Fibroblast of skin of back (primary cell): ENCODE measurements at regions not wholly inside any gene's neighbourhood (a gene's known extent, or its start where the extent isn't known, plus 50 kb on each side); places are given as distances from the start of the nearest gene placed in this dataset.

ENCODE experiments used
- DNase-seq: peaks from one replicate; pipeline ENCODE4 v3.0.0-alpha.2; 2013

DNA sequence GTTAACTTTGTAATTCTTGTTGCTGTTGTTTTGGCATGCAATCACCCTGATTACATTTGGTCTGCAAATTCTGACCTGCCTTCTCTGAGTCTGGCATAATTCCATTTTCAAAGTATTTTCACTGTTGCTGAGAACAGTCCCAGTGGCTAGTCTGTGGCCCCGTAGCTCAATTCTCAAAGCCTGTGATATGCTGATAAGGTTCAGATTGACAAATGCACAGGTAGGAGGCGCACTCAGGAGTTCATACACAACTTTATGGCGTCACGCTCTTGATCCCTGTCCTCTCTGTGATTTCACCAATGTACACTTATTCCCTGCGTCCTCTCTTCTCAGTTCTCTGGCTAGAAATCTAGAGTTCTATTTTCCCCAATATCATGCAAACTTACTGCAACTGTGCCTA is 376.6 kb upstream of the SLCO3A1 start:
- DNase-seq, result no peak

GRCh38 chr15:91478717-91479191 is 374.8 kb upstream of the SLCO3A1 start:
- no peak for DNase-seq

DNA sequence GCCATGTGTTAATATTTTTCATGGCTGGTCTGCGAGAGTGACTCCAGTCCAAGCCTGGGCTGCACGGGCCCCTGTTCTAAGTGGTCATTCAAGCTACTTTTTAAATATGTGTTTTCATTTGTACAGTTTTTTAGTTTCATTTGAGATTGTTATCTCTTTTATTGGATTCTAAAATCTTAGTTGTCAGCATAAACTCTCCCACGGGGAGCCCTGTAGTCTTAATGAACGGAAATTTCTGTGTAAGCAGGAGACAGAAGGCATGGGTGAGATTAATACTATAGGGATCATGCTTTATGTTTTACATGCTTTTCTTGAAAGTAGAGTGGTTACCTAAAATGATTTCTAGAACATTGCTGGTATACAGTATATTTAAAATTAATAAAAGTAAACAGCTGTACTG is 373.1 kb upstream of the SLCO3A1 start:
- no peak for DNase-seq

DNA sequence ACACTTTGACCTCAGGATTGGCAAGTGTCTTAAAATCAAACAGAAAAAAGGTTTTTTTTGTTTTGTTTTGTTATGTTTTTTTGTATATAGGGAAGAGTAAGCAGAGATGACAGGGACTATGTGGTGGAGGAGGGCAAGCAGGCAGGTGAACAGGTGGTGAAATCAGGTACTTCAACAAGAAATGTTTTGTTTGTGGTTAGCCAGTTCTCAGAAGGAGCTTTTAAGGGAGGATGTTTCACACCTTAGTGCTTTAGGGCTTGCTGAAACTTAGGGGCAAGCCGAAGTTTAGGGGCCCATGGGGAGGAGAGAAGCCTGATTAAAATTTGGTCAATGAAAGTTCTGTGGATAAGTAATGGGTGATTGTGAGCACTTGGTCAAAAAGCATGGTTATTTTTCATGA is 370.7 kb upstream of the SLCO3A1 start:
- DNase-seq, result no peak

- no peak for DNase-seq
These were observed 369.4 kb upstream of the SLCO3A1 start for GRCh38 chr15:91484141-91484540.

GRCh38 chr15:91488452-91488851 is 365.1 kb upstream of the SLCO3A1 start:
- no peak for DNase-seq

DNA sequence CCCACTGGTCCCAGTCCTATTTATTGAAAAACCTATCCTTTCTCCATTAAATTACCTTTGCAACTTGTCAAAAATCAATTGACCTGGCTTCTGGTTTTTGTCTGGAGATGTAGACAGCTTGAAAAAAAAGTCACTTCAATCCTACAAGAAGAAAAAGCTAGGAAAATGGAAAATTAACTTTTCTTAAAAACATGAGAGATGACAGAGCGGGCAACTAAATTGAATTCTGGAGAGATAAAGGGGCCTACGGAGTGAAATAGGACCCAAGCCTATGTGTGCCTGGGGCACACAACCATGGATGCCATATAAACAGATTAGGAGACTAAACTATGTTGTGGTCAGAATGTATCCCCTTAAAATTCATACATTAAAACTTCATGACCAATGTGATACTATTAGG is 363.3 kb upstream of the SLCO3A1 start:
- no peak for DNase-seq

DNA sequence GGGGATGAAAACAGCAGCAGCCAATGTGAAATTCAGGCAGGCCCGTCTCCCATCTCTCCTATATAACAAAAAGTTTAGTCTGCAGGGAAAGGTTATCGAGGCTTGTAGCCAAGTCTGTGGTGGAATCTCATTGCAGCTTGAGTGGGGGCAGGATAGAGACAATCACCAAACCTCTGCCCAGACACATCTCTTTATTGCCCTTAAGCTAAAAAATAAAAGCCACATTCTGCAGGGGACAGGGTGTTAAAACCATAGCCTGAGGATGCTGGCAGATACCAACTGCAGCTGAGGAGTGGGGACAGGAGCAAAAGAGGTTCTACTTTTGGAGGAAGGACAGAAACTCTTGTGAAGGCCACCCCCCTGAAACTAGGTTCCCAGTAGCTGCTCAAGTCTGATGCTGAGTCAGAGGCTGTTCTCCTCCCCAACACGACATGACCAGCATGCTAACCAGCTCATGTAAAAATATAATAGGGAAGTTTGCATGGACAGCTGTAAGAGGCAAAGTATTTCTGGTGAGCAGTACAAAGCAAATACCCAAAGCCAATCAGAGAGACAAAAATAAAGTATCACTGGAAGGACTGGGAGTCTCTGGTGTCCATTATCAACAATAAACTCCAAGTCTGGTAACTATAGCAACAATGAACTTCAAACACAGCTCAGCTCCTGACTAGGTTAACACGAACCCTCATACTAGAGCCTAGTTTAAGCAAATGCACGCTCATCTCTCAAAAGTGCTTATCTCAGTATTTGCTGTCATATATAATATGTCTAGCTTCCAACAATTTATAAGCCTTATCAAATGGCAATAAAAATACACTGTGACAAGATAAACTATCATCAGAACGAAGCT is 362.2 kb upstream of the SLCO3A1 start:
- DNase-seq, result peak; percentile 41

GRCh38 chr15:91496754-91497691 is 356.5 kb upstream of the SLCO3A1 start:
- no peak for DNase-seq

DNA sequence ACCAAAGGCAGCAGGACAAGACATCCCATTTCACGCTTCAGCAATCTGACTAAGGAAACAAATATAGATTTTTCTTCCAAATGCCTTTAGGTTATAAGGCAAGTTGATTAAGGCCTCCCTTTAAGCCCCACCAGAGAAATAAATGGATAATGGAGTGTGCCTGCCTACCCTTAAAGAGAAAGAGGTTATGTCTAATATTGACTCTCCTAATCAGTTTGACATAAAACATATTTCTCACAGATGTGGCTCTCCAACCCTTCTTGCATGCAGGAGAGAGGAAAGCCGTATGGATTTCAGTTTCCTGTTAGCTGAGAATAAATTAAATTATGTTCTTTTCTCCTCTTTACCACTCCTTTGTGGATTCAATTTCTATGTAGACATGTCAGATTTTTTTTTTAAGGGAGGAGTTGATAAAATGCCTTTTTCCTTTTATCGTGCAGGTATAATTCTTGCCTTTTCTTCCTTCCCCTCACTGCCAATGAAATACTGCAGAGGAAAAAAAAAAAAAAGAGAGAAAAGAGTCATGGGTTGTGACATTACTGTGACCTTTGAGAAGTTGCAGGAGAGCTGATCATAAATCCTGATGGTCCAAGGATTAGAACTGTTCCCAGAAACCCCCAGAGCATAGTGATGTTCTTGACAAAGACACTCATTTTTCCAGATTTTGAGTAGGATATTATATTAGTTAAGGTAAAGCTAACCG is 355.3 kb upstream of the SLCO3A1 start:
- no peak for DNase-seq

DNA sequence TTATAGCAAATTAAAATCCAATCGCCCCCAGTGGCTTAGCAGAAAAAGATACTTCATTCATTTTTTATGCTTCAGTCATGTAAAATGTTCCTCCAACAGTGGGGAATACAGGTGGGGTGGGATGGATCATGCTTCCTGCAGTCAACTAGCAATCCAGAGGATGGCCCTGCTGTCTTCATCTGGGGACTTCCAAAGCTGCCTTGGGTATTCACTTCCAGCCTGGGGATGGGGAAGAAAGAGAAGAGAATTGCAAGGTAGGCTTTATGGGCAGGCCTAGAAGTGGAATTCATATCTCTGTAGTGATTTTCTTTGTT is 354.8 kb upstream of the SLCO3A1 start:
- no peak for DNase-seq

DNA sequence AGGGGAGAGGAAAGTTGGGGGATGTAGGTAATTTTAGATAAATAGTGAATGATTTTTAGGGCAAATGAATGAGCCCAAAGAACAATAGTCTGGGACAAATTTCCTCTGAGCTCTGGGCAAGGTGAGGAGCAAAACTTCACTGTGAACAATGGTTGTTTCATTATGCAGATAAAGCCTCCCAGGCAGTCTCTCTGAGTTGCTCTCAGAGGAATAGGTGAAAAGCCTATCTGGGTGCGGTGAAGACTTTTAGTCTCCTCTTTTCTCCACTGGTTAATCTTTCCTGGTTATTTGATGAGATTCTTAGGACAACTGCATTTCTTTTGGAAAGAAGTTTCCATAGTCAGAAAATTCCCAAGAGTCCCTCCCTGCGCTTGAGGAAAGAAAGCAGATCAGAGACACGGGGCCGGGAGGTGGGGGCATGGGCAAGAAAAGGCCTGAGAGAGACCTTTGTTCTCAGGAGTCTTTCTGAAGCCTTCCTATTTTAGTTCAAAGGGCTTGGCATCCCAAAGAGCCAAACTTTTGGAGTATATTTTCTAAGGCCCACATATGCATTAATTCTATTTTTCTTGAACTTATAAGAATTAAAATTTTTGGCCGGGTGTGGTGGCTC is 353.6 kb upstream of the SLCO3A1 start:
- DNase-seq, result no peak

DNA sequence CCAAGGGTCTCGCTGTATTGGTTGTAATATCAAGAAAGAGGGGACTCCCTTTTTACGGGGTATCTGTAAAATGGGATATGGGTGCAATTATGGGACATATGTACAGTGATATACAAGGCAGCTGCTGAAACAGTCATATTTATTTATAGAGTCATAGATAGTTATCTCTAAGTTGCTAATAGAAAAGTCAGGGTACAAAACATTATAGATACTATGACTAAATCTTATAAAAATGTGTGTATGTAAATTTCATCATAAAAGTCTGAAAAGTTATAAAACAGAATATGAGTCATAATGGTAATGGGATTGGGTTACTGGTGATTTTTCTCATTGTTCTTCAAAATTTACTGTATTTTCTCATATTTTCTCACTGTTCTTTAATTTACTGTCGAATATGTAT is 344.9 kb upstream of the SLCO3A1 start:
- DNase-seq, result peak; percentile 71

DNA sequence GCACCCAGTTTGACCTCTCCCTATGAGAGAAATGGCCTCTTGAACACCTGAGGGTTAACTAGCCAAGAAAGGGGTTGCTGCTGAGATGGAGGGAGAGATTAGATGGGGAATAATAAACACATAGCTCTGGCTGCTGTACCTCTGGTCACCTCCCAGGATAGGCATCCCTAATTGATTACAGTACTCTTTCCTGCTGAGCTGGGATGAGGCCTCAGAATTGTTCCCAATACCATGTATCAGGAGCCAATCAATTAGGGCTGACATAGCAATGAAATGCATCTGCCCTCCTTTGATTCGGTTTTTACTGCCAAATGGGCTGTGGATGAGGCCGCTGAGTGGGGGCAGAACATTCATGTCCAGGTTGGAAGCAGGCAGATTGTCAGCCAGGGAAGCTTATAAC is 339.4 kb upstream of the SLCO3A1 start:
- DNase-seq, result no peak

- peak; percentile 93 for DNase-seq
These were observed 338.2 kb upstream of the SLCO3A1 start for GRCh38 chr15:91515188-91515754.

DNA sequence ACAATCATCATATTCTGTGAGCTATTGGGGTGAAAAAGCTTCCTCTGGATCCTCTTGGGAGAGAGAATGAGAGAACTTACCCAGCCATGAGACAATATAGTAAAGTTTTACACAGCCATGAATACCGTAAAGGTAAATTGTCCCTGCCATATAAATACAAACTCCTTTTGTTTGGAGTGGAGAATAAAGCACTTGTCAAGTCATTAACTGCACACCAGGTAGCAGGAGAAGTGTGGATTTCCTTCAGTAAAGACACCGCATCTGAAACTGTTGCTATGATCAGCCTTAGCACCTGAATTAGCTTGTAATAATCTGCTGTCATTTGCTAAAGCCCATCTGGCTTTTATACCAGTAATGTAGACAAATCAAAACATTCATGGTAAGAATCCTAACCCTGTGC is 336.6 kb upstream of the SLCO3A1 start:
- no peak for DNase-seq

DNA sequence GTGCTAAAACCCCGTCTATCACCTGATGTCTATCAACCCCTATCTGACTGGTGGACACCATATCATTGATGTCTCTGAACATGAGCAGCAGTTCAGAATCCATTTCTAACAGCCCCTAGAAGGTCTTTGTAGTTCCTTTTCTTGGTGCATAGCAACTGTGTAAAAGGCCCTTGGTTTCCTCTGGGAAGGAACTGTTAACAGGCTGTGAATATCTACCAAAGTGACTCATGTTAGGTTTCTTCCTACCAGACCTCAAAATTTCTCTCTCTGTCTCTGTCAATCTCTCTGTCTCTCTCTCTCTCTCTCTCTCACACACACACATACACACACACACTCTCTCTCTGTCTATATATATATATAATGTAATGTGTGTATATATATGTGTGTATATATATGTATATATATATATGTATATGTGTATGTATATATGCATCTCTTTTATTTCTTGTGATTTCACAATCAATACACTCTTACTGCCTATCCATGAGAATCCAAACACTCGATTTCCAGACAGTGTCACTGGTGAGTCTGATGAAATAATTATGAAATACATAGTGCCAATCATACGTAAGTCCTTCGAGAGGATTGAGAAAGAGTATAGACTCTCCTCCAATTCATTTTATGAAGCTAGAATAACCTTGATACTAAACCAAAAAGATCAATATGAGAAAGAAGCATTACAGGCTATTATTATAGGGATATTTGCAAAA is 335.9 kb upstream of the SLCO3A1 start:
- DNase-seq, result peak; percentile 55

- peak; percentile 74 for DNase-seq
These were observed 332.7 kb upstream of the SLCO3A1 start for GRCh38 chr15:91520850-91521249.

DNA sequence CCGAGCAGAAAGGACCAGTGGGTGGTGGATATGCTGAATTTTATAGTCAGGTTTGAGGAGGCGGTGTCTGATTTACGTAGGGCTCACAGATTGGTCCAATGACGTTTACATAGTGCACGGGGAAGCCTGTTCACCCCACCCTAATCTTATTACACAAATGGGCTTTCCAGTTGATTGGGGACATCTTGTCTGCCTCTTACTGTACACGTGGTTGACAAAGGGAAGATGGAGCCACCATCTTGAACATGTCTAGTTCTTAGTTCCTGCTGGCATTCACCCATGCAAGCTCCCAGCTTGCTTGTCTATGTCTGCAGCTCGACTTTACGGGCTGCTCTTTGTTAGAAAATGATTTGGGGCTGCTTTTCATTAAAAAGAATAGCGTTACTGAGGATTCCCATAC is 332.0 kb upstream of the SLCO3A1 start:
- no peak for DNase-seq

- DNase-seq, result peak; percentile 79
These were observed 331.5 kb upstream of the SLCO3A1 start for GRCh38 chr15:91521996-91522395.

GRCh38 chr15:91522605-91523332 is 330.7 kb upstream of the SLCO3A1 start:
- DNase-seq, result peak; percentile 78
